Amniotic epithelial cell (primary cell): ENCODE measurements at regions not wholly inside any gene's neighbourhood (a gene's known extent, or its start where the extent isn't known, plus 50 kb on each side); places are given as distances from the start of the nearest gene placed in this dataset.
A peak's percentile ranks its signal among the peaks of the same experiment; 100 is the strongest.
"Not testable (repeated sequence)": the region's sequence is repeated elsewhere in the genome, so short reads cannot be mapped to it uniquely, and the experiment has no call there.

Experiments used
- DNase-seq: peaks from one replicate; pipeline ENCODE4 v3.0.0-alpha.2; 2010; ENCODE audit warnings: low read depth

DNA sequence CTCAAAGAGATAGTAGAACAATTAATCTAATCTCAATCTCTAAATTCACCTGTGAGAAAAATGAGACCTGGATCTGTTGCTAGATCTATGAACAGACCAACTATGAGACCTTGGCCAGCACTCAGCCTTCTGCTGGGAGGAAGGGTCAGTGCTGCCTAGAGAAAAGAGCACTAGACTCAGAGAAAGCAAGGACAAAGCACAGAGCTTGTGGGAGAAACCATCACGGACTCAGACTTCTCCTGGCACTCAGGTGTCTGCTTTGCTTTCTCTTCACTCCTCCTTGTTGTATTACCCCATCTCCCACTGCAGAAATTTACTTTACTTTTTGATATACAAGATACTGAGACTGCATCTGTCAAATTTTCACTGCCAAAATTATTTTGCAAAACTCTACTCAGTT lies 890.0 kb upstream of the NUDT12 start:
- no peak for DNase-seq

GRCh38 chr5:104451911-104452310 lies 889.3 kb upstream of the NUDT12 start:
- not testable (repeated sequence) for DNase-seq

DNA sequence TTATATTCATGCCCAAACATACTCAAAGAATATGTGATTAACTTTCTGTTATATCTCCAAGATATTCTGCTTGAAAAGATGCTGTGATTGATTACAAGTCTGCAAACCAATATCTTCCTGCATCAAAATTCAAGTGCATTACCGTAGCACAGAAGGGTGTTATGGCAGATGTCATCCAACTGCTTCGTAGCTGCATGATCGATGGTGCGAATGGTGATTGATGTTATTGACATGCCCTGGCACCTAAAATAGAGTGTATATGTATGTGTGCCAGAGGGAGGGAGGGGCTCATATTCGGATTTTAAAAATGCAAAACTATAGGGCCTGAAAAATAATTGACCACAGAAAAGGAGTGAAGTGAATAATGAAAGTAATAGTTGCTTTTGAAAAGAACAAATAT lies 882.1 kb upstream of the NUDT12 start:
- DNase-seq: no peak

- DNase-seq: no peak
These were observed 881.1 kb upstream of the NUDT12 start for GRCh38 chr5:104443706-104444105.

- DNase-seq: no peak
These were observed 869.4 kb upstream of the NUDT12 start for GRCh38 chr5:104431981-104432380.

DNA sequence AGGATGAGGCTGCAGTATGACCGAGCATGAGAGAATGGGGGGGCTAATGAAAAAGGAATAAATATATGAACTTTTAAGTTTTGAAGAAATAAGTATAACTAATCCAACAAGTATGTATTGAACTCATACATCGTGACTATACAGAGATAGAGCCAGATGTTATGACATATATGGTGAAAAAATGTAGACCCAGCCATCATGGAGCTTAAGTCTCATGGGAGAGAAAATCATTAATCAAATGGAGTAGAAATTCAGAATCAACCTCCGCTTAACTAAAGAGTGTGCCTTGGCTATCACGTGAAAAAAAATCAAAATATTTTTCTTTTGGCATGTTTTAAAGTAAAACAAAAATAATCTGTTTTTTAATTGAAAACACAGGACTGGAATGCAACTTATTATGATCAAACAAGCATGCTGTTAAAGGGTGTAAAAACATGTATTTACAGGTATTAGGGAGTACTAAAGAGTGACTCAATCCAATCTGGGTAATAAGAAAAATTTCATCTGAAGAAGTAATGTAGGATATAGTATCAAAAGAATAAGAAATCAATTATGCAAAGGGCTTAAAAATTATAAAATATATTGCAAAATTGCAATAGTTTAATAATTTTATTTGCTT lies 868.5 kb upstream of the NUDT12 start:
- DNase-seq: no peak

DNA sequence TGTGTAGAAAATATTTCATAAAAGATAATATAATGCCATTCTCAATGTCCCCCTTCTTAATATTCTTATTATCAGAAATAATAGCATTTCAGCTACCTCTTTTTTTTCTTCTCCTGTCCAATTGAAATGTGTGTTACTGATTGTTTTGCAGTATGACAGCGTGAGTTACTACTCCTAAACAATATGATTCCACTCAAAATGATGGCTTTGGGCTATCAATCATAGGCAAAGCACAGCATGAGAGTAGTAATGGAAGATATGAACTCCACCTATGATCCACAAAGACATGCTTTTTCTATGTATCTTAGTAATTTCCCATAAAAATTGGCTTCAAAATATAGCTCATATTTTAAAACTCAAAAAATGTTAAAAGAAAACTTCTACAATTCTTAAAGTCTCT lies 867.3 kb upstream of the NUDT12 start:
- DNase-seq: no peak

DNA sequence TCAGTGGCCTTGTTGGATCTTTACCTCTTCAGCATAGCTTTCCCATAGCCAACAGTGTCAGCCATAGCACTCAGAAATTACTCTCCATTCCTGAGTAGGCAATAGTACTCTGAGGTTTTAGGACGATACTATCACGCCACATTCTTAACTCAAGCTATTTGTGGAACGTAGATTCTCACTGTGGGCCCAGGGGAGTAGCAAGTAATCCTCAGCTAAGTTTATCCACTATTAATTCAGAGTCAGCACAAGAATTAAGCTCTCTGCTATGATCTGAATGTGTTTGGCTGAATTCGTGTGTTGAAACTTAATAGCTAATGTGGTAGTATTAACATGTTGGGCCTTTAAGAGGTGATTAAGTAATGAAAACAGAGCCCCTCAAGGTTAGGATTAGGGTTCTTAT lies 858.8 kb upstream of the NUDT12 start:
- peak; percentile 52 for DNase-seq

DNA sequence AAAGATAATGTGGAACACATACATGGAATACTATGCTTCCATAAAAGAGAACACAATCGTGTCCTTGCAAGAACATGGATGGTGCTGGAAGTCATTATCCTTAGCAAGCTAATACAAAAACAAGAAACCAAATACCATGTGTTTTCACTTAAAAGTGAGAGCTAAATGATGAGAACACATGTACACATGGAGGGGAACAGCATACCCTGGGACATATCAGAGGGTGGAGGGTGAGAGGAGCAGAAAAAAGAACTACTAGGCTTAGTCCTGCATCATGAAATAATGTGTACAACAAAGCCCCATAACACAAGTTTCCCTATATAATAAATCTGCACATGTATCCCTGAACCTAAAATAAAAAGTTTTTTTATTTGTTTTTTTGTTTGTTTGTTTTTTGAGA lies 855.5 kb upstream of the NUDT12 start:
- DNase-seq: no peak

DNA sequence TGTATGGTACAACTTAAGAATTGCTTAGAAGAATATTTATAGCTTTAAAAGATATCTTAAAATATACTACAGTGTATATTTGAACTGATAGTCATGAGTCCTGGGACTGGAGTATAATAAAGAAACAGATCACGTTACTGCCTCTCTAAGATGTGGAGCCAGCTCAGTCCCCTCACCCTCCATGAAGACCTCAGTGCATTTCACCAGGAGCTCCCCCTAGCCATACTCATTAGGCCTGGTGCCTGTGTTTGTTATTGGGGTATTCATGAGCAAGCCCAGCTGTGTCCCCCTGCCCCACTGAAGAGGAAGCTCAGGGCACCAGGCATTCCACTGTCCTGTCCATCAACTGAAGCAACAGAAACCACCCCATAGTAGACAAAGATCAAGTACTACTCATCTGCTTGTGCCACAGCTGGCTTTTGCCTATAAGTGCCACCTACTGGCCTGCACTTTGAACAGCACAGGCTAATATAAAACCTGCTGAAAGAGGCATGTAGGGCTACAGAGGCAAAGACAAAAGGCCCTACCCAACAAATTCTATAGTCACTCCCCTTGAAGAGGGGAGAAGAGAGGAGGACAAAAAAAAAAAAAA lies 850.2 kb upstream of the NUDT12 start:
- peak; percentile 60 for DNase-seq

GRCh38 chr5:104400941-104401340 lies 838.4 kb upstream of the NUDT12 start:
- DNase-seq: no peak

DNA sequence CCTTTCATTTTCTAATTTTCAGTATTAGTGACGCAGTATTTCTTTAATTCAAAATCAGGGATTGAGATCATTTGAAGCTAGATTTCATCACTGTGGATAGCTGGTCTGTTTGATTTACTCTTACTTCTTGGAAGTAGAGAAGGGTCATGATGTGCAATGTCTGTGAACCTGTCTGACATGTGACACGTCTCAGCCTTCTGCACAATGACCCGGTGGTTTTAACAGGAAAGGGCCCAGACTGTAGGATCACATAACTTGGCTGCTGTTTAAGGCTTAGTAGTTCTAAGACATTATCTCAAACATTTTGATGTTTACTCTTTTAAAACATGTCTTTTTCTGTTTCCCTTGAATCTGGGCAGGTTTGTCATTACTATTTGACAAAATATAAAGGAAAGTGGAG lies 823.3 kb upstream of the NUDT12 start:
- peak; percentile 30 for DNase-seq

DNA sequence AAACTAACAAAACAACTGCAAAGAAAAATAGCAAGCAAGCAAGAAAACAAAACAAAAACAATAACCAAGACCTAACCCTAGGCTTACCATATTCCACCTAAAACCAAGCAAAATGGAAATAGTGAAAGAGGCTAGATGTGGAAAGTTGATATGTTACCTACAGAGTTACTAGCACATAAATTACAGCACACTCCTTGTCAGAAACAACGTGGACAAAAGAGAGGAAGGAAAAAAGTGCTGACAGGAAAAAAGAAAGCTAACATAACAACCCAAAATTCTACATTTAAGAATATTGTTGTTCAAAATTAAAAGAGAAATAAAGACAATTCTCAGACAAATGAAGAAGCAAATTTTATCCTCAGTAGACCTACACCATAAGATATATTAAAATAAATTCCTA lies 812.8 kb upstream of the NUDT12 start:
- DNase-seq: no peak

DNA sequence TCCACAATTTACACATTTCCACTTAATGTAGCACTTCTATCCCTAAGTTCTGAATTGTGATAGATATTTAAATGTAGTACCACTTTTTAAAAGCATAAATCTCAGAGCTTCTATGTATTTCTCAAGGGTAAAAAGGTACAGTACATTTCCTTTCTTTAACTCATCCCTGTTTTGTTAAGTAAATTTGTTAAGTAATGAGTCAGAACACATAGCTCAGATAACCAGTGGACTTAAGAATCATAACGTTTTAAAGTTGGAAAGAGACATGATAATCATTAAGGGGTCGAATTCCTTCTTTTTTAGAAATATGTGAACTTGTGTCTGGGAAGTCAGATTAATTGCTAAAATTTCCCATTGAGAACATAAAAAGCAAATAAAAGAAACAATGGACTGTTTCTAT lies 810.2 kb upstream of the NUDT12 start:
- DNase-seq: peak; percentile 54

GRCh38 chr5:104372376-104372775 lies 809.8 kb upstream of the NUDT12 start:
- peak; percentile 11 for DNase-seq

- DNase-seq: peak; percentile 66
These were observed 807.9 kb upstream of the NUDT12 start for GRCh38 chr5:104370523-104370922.

DNA sequence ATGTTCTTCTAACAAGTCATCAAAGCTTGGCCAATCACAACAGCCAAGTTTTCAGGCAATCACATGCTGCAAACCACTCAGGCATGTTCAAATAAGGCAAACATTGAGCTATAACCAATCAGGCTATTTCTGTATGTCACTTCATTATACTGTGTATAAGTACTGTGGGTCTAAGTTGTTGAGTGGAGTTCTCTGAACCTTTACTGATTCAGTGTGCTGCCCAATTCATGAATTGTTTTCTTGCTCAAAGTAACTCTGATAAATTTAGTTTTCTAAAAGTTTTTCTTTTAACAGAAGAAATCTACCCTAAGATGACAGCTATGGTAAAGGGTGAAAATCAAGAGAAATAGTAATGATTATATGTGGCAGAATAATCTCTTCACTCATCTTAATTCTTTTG lies 805.4 kb upstream of the NUDT12 start:
- no peak for DNase-seq

GRCh38 chr5:104363567-104363966 lies 801.0 kb upstream of the NUDT12 start:
- DNase-seq: no peak

DNA sequence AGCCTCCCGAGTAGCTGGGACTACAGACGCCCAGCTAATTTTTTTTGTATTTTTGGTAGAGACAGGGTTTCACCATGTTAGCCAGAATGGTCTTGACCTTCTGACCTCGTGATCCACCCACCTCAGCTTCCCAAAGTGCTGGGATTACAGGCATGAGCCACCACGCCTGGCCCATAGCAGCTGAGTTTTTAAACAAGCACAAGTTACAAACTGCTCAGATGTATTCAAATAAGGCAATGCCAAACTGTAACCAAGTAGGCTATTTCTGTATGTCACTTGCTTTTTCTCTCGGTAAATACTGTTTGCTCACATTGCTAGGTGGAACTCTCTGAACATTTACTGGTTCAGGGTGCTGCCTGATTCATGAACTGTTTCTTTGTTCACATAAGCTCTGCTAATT lies 799.3 kb upstream of the NUDT12 start:
- DNase-seq: no peak

- DNase-seq: no peak
These were observed 792.8 kb upstream of the NUDT12 start for GRCh38 chr5:104355350-104355749.

- DNase-seq: no peak
These were observed 790.8 kb upstream of the NUDT12 start for GRCh38 chr5:104353371-104353770.

- DNase-seq: no peak
These were observed 790.4 kb upstream of the NUDT12 start for GRCh38 chr5:104352954-104353353.

GRCh38 chr5:104347119-104347708 lies 784.6 kb upstream of the NUDT12 start:
- DNase-seq: peak; percentile 67
